GM19467 (cell line): ENCODE measurements at regions not wholly inside any gene's neighbourhood (a gene's known extent, or its start where the extent isn't known, plus 50 kb on each side); places are given as distances from the start of the nearest gene placed in this dataset.

Experiments
- ATAC-seq: cut with Tn5 transposase; IDR thresholded peaks from one replicate; pipeline ENCODE4 v1.9.1; 2021; ENCODE audit warnings: mild to moderate bottlenecking, moderate library complexity; ENCODE audit not compliant: unreplicated experiment

DNA sequence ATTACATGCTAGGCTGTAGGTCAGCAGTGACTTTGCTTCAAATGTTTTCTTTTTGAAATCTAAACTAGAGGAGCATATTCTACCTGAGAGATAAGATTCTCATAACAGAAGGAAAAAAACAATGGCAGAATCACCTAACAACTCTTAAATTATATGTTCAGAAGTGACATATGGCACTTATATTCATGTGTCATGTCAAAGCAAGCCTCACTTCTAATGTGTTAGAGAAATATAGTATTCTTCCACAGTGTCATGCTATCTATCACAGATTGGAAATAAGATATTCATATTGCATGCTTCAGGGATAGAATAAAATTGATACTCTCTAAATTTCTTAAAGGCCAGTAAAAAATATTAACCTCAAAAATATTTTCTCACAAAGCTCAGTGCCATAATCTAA is 874.6 kb upstream of the PRMT6 start:
- no peak for ATAC-seq

GRCh38 chr1:106185089-106185488 is 871.4 kb upstream of the PRMT6 start:
- ATAC-seq, result no peak

- ATAC-seq, result no peak
Observed at GRCh38 chr1:106189780-106190179, 866.7 kb upstream of the PRMT6 start.

- ATAC-seq, result no peak
Observed at GRCh38 chr1:106194206-106194605, 862.3 kb upstream of the PRMT6 start.

DNA sequence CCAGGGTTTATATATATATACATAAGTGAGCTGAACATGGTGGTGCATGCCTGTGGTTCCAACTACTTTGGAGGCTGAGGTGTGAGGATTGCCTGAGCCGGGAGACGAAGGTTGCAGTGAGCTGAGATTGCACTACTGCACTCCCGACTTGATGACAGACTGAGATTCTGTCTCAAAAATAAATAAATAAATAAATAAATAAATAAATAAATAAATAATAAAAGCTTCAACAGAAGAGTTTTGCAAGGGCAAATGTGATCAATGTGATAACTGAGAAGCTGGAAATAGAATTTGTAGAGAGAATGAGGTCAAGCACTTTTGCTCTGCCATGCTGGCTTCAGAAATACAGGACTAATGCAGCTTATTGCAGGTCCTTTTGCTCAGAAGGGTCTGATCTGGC is 855.8 kb upstream of the PRMT6 start:
- no peak for ATAC-seq

DNA sequence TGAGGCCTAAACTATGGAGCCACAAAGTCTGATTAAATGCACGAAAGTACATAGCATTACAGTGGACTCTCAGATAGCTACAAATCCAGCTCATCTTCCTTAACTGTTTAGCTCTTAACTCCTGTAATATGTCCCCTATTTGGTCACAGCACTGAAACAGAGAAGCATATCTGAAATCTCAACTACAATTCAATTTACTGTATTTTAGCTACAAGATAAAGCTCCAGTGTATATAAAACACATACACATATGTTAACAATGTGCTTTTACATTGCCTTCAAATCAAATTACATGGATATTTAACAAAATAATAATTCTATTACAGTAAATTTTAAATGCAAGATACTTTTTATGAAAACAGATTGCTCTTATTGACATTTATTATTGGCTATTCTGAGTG is 849.3 kb upstream of the PRMT6 start:
- no peak for ATAC-seq

DNA sequence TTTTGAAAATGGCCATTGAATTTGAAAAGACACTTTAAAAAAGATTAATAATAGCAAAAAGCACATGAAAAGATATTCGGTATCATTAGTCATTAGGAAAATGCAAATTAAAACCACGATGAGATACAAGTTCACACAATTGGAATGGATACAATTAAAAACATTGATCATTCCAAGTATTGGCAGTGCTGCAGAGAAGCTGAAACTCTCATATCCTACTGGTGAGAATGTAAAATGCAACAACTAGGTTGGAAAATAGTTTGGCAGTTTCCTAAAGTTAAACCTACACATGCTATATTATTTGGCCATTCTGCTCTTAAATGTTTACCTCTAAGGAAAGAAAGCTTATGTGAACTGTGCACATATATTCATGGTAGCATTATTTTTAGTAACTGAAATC is 838.7 kb upstream of the PRMT6 start:
- ATAC-seq, result no peak

- ATAC-seq, result no peak
Observed at GRCh38 chr1:106222403-106222802, 834.1 kb upstream of the PRMT6 start.

- ATAC-seq, result no peak
Observed at GRCh38 chr1:106223213-106223612, 833.3 kb upstream of the PRMT6 start.

DNA sequence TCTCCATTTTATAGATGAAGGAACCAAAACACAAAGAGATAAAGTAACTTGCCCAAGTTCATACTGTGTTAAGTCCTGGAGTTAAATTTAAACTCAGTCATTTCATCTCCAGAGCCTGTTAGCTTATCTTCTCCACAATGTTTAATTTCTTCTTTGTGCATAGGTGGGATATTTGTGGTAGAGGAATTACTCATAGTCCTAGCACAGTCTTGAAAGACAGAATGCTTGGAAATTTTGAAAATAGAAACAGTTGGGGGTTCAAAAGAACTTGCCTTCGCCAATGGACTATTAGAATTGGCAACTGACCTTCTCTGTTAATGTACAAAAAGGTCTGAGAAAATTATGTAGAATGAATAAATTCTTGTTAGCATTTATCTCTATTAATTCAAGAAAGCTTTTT is 832.0 kb upstream of the PRMT6 start:
- no peak for ATAC-seq

GRCh38 chr1:106225403-106225802 is 831.1 kb upstream of the PRMT6 start:
- ATAC-seq, result no peak

GRCh38 chr1:106226550-106226949 is 829.9 kb upstream of the PRMT6 start:
- no peak for ATAC-seq

GRCh38 chr1:106232128-106232527 is 824.3 kb upstream of the PRMT6 start:
- ATAC-seq, result no peak

GRCh38 chr1:106233511-106233910 is 823.0 kb upstream of the PRMT6 start:
- ATAC-seq, result no peak

GRCh38 chr1:106249365-106249764 is 807.1 kb upstream of the PRMT6 start:
- ATAC-seq, result no peak

DNA sequence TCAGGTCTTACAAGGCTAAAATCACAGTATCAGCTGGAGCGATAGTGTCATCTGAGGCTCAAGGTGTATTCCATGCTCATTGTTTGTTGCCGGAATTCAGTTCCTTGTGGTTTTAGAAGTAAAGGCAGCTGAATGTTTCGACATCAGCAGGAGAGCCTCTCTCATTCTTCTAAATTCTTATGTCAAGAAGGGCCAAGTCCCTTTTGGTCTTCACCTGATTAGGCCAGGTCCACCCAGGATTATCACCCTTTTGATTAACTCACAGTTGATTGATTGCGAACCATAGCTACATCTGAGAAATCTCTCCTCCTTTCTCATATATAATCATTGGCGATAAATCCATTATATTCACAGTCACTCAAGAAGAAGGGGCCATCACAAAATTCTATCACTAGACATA is 806.7 kb upstream of the PRMT6 start:
- no peak for ATAC-seq

- no peak for ATAC-seq
Observed at GRCh38 chr1:106254748-106255147, 801.7 kb upstream of the PRMT6 start.

- no peak for ATAC-seq
Observed at GRCh38 chr1:106266786-106267185, 789.7 kb upstream of the PRMT6 start.

DNA sequence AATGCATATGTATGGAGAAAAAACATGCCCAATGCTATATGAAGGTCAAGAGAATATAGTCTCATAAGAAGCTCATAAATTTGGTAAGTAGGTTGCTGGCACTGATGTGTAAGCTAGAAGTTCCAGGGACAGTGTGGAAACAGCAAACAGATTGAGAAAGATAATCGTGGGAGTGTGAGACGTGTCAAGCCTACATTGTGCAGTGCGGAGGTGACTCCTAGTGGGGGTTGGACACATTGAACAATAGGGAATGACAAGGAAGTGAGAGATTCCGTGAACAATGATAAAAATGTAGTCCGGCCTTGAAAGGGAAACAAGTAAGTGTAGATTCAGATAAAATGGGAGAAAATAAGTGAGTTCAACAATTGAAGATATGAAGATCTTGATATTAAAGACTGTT is 788.4 kb upstream of the PRMT6 start:
- ATAC-seq, result no peak

GRCh38 chr1:106276871-106277270 is 779.6 kb upstream of the PRMT6 start:
- ATAC-seq, result no peak

GRCh38 chr1:106277786-106278185 is 778.7 kb upstream of the PRMT6 start:
- ATAC-seq, result no peak

DNA sequence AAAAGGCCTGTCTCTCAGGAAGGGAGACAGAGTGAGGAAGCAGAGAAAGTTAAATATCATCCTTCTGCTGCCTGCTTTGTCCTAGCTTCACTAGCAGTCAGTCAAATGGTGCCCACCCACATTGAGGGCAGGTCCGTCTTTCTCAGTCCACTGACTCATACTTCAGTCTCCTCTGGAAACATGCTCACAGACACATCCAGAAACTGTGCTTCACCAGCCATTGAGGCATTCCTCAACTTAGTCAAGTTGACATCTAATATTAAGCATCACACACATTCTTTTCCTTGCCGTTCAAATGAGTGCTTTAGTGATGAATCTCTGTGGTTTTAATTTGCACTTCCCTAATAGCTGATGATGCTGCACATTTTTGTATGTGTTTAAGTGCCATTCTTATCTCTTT is 777.8 kb upstream of the PRMT6 start:
- no peak for ATAC-seq

DNA sequence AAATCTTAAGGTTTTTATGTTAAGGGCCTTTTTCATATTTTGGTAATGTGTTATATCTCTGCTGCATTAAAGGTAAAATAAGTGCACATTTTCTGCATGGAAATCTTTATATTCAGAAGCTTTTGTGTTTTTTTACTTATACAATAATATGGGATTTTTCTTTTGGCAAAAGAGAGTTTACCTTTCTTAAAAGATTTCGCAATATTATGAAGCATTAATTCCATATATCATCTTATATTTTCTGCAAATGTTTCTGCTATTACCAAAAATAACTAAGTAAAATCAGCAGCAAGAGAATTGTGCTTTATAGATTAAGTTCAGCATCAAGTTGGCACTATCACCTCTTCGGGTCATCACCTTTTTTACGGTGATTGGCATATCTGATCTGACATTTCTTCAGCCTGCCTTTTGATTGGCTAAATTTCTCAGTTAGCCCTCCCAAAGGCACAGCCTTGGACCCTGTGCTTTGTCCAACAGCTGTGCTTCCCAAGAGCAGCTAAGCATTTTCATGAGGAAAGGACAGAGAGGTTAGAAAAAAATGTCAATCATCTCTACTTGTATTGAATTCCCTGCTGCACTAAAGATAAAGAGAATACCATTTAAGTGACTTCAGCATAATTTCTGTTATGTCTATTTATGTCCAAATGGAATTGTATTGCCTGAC is 767.1 kb upstream of the PRMT6 start:
- no peak for ATAC-seq
